ENCODE measurements at regions not wholly inside any gene's neighbourhood (a gene's known extent, or its start where the extent isn't known, plus 50 kb on each side); places are given as distances from the start of the nearest gene placed in this dataset.

DNA sequence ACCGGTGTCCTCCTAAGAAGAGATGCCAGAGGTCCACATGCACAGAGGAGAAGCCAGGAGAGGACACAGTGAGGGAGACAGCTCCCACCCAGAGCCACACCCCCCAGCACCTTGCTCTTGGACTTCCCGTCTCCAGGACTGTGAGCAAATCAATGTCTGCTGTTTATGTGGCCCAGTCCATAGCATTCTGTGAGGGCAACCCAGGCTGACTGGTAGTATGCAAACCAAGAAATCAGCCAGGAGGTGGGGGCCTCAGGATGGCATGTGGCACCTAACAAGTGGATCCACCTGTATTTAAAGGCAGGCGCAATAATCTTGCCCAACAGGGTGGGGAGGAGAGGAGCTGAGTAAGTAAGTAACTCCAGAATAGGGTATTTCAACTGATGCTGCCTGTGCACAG lies 136.4 kb downstream of the BRD1 start:
- intact Hi-C loops (cut with micrococcal nuclease): no loop called here
- H4K20me1 ChIP-seq (ENCODE audit: insufficient read depth, low read length): no peaks in the 10 kb centered on the region
- H3K4ac ChIP-seq (ENCODE audit: low read depth, low read length): no peak overlapping the region
- H3K4me2 ChIP-seq (ENCODE audit: low read depth, low read length): no peak overlapping the region
- H3K36me3 ChIP-seq (ENCODE audit: control insufficient read depth, insufficient read depth, low read length): no peaks in the 10 kb centered on the region
- dilution Hi-C loops (cut with HindIII; ENCODE audit: low sequenced_read_pairs, unreplicated experiment): no loop called here
- H2AFZ ChIP-seq (replicated peaks; ENCODE audit: low read length, poor library complexity): no peak overlapping the region
- 100% methylated on average over 1 of the region's 3 CpGs; no CpG with 5 or more reads in 1 of the 2 experiments for WGBS, 2 experiments (ENCODE audit: extremely low coverage in 2 of 2, insufficient read length in 1 of 2)
- no peak overlapping the region for H2AK5ac ChIP-seq (ENCODE audit: low read depth, low read length)
- in situ Hi-C loops (cut with MboI; ENCODE audit: low sequenced_read_pairs): no loop called here
- no peak overlapping the region for H3K56ac ChIP-seq (ENCODE audit: extremely low read depth, insufficient read depth, low read length)
- CTCF ChIA-PET: no interaction called here
- no peaks in the 10 kb centered on the region for H3K4me1 ChIP-seq (ENCODE audit: control insufficient read depth, insufficient read depth, low read length)
- H3K27ac ChIP-seq (ENCODE audit: insufficient read depth, low read length): no peak overlapping the region
- H3K4me3 ChIP-seq (ENCODE audit: insufficient read depth, low read depth, low read length): no peak overlapping the region
- H3K79me1 ChIP-seq (ENCODE audit: low read depth in 1 of 2, low read length in 2 of 2): no peaks in the 10 kb centered on the region
- no peak overlapping the region for H3K9ac ChIP-seq (ENCODE audit: low read depth, low read length)
- DNase-seq: no peak
- no peak overlapping the region for H2AK9ac ChIP-seq (replicated peaks; ENCODE audit: low read depth, low read length, poor library complexity)
- H4K5ac ChIP-seq (ENCODE audit: low read depth, low read length): no peak overlapping the region
- no peak overlapping the region for H3K14ac ChIP-seq (replicated peaks; ENCODE audit: low read depth, low read length)
- no peak overlapping the region for H2BK20ac ChIP-seq (ENCODE audit: low read depth, low read length)
- POLR2A ChIA-PET (ENCODE audit: unreplicated experiment): no interaction called here
- no TSS peak for BruUV-seq (replicated peaks)
- H3K9me3 ChIP-seq (ENCODE audit: control insufficient read depth, insufficient read depth, low read length): peaks cover 22% of the 10 kb centered on the region
- H3K9me1 ChIP-seq (ENCODE audit: insufficient read depth, low read length): no peaks in the 10 kb centered on the region
- no peaks in the 10 kb centered on the region for H3K27me3 ChIP-seq (ENCODE audit: control insufficient read depth, insufficient read depth, low read length)
- no peak overlapping the region for H2BK15ac ChIP-seq (ENCODE audit: low read depth, low read length)
- no peak overlapping the region for H4K8ac ChIP-seq (ENCODE audit: low read depth in 2 of 2, low read length in 2 of 2)
- H3K23ac ChIP-seq (ENCODE audit: low read depth, low read length): no peak overlapping the region
- no peak overlapping the region for H2BK120ac ChIP-seq (ENCODE audit: low read depth, low read length)
- no peak overlapping the region for H2BK5ac ChIP-seq (ENCODE audit: low read depth, low read length, poor library complexity, severe bottlenecking)
- no peak overlapping the region for H4K91ac ChIP-seq (ENCODE audit: insufficient read depth, low read depth, low read length)
- TF ChIP-seq FOS (IDR thresholded peaks at IDR 0.05; ENCODE audit: low read depth, low read length) (no peak), NFE2L2 (IDR thresholded peaks at IDR 0.05; ENCODE audit: low read depth, low read length) (no peak), RFX5 (IDR thresholded peaks at IDR 0.05; ENCODE audit: low read depth, low read length) (no peak), RCOR1 (IDR thresholded peaks at IDR 0.05; ENCODE audit: insufficient replicate concordance, low read length) (no peak), CEBPB (IDR thresholded peaks at IDR 0.05; ENCODE audit: low read depth, low read length) (no peak), MAFK (IDR thresholded peaks at IDR 0.05; ENCODE audit: low read depth, low read length) (no peak), CHD1 (IDR thresholded peaks at IDR 0.05; ENCODE audit: low read depth, low read length) (no peak), MAZ (IDR thresholded peaks at IDR 0.05; ENCODE audit: borderline replicate concordance, low read depth, low read length) (no peak), BHLHE40 (IDR thresholded peaks at IDR 0.05; ENCODE audit: low read depth, low read length) (no peak)
- TF ChIP-seq, protein P1, sequence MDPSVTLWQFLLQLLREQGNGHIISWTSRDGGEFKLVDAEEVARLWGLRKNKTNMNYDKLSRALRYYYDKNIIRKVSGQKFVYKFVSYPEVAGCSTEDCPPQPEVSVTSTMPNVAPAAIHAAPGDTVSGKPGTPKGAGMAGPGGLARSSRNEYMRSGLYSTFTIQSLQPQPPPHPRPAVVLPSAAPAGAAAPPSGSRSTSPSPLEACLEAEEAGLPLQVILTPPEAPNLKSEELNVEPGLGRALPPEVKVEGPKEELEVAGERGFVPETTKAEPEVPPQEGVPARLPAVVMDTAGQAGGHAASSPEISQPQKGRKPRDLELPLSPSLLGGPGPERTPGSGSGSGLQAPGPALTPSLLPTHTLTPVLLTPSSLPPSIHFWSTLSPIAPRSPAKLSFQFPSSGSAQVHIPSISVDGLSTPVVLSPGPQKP (IDR thresholded peaks at IDR 0.05; ENCODE audit: borderline replicate concordance, low read depth, low read length): no peak
- TF ChIP-seq, protein P2, sequence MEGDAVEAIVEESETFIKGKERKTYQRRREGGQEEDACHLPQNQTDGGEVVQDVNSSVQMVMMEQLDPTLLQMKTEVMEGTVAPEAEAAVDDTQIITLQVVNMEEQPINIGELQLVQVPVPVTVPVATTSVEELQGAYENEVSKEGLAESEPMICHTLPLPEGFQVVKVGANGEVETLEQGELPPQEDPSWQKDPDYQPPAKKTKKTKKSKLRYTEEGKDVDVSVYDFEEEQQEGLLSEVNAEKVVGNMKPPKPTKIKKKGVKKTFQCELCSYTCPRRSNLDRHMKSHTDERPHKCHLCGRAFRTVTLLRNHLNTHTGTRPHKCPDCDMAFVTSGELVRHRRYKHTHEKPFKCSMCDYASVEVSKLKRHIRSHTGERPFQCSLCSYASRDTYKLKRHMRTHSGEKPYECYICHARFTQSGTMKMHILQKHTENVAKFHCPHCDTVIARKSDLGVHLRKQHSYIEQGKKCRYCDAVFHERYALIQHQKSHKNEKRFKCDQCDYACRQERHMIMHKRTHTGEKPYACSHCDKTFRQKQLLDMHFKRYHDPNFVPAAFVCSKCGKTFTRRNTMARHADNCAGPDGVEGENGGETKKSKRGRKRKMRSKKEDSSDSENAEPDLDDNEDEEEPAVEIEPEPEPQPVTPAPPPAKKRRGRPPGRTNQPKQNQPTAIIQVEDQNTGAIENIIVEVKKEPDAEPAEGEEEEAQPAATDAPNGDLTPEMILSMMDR (conservative IDR thresholded peaks at IDR 0.05; ENCODE audit: low read depth, low read length): no peak
- H3K18ac ChIP-seq (ENCODE audit: low read depth, low read length): no peak overlapping the region
- ATAC-seq (ENCODE audit: low read depth): no peak

All from IMR-90 (cell line).